GM23338 (cell line): ENCODE measurements at regions not wholly inside any gene's neighbourhood (a gene's known extent, or its start where the extent isn't known, plus 50 kb on each side); places are given as distances from the start of the nearest gene placed in this dataset.

Experiments
- CREB1 ChIP-seq: fragments of 250-450 bp; sonication (Bioruptor Pico); IDR thresholded peaks from 2 replicates; pipeline ENCODE4 v1.5.0; 2020; ENCODE audit warnings: low read depth, mild to moderate bottlenecking, moderate library complexity
- CTCF ChIP-seq, 2 experiments: fragments of 200-600 bp in 1 of 2; sonication (generic) in 1 of 2; conservative IDR thresholded peaks; 2 replicates each; pipeline versions ENCODE4 v1.5.1 to v1.6.1; 2016 to 2017; ENCODE audit warnings: antibody characterized with exemption in 2 of 2, low read depth in 2 of 2, mild to moderate bottlenecking in 2 of 2, moderate library complexity in 1 of 2
- ETS1 ChIP-seq: IDR thresholded peaks from 2 replicates; pipeline ENCODE4 v1.6.1; 2016; ENCODE audit warnings: antibody characterized with exemption
- EZH2 ChIP-seq: fragments of 200-600 bp; sonication (generic); IDR thresholded peaks from one replicate; pipeline ENCODE4 v1.8.0; 2017; ENCODE audit warnings: antibody characterized with exemption, mild to moderate bottlenecking, low read depth; ENCODE audit not compliant: unreplicated experiment
- EZH2phosphoT487 ChIP-seq: fragments of 200-600 bp; sonication (generic); IDR thresholded peaks from one replicate; pipeline ENCODE4 v1.8.1; 2018; ENCODE audit warnings: antibody characterized with exemption; ENCODE audit not compliant: unreplicated experiment
- NANOG ChIP-seq: IDR thresholded peaks from 2 replicates; pipeline ENCODE4 v1.6.1; 2016; ENCODE audit warnings: antibody characterized with exemption, borderline replicate concordance
- POLR2AphosphoS5 ChIP-seq: IDR thresholded peaks from 2 replicates; pipeline ENCODE4 v1.6.1; 2016; ENCODE audit warnings: antibody characterized with exemption, low read depth
- REST ChIP-seq: IDR thresholded peaks from one replicate; pipeline ENCODE4 v1.6.1; 2018; ENCODE audit warnings: antibody characterized with exemption; ENCODE audit not compliant: unreplicated experiment
- STAT1 ChIP-seq: IDR thresholded peaks from one replicate; pipeline ENCODE4 v1.6.1; 2016; ENCODE audit warnings: antibody characterized with exemption; ENCODE audit not compliant: unreplicated experiment
- ZNF114 ChIP-seq: fragments of 250-450 bp; sonication (Bioruptor Pico); IDR thresholded peaks from 2 replicates; pipeline ENCODE4 v1.5.0; 2020; ENCODE audit warnings: mild to moderate bottlenecking, moderate library complexity
- ZNF331 ChIP-seq: fragments of 250-450 bp; sonication (Bioruptor Pico); IDR thresholded peaks from 2 replicates; pipeline ENCODE4 v1.5.0; 2020; ENCODE audit warnings: low read depth, mild to moderate bottlenecking, moderate library complexity
- ZNF462 ChIP-seq: fragments of 250-450 bp; sonication (Bioruptor Pico); IDR thresholded peaks from 2 replicates; pipeline ENCODE4 v1.5.0; 2020; ENCODE audit warnings: mild to moderate bottlenecking, moderate library complexity

GRCh38 chr6:91654793-91655192, 1067.9 kb upstream of the MAP3K7 start:
- TF ChIP-seq POLR2AphosphoS5 (no peak), CTCF (conservative IDR thresholded peaks at IDR 0.05; ENCODE audit: low read depth in 2 of 2) (no peak), ZNF331 (CRISPR knock-in tag) (no peak), EZH2 (no peak), CREB1 (CRISPR knock-in tag) (no peak), EZH2phosphoT487 (no peak), REST (no peak), ETS1 (no peak), ZNF114 (CRISPR knock-in tag) (no peak), NANOG (no peak), STAT1 (no peak), ZNF462 (no peak)
